ENCODE measurements at regions not wholly inside any gene's neighbourhood (a gene's known extent, or its start where the extent isn't known, plus 50 kb on each side); places are given as distances from the start of the nearest gene placed in this dataset.
"Not testable (repeated sequence)": the region's sequence is repeated elsewhere in the genome, so short reads cannot be mapped to it uniquely, and the experiment has no call there.

DNA sequence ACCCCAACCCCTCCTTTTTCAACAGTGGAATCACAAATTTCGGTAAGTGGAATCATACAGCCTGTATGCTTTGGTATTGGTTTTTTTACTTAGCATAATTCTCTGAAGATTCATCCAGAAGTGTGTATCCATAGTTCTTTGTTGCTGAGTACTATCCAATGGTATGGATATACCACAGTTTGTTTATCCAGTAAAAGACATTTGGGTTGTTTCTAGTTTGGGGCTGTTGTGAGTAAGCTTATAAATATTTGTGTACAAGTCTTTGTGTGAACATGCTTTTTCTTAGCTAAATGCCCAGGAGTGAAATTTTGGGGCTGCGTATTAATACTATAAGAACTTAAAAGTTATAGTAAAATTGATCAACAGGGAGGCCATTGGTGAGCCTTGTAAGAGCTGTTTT, 57.5 kb upstream of the GC start:
- DNase-seq = no peak

DNA sequence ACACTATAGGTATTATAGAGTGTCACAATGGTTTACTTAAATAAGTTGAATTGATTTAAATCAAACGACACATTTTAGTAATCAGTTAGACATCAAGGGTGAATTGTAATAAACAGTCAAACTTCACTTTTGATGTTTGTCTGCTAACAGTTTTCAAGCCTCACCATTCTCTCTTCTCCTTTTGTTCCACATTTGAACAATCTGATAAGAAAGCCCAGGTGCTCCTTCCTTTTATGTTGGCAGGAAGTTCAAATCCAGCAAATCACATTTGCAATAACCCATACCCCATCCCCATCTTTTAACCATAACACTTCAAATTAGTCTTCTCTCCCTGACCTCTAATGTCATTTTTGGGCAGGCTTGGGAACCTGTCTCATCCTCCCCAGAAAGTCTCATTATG, 63.4 kb upstream of the GC start:
- no peak for DNase-seq

GRCh38 chr4:71855944-71856343, 72.1 kb upstream of the GC start:
- no peak for DNase-seq

- no peak for DNase-seq
Measured at GRCh38 chr4:71857713-71858451, 74.0 kb upstream of the GC start.

- no peak for DNase-seq
Measured at GRCh38 chr4:71860643-71861042, 76.8 kb upstream of the GC start.

GRCh38 chr4:71862315-71862714, 78.4 kb upstream of the GC start:
- no peak for DNase-seq

- DNase-seq = no peak
Measured at GRCh38 chr4:71863457-71863856, 79.6 kb upstream of the GC start.

- no peak for DNase-seq
Measured at GRCh38 chr4:71864380-71864779, 80.5 kb upstream of the GC start.

DNA sequence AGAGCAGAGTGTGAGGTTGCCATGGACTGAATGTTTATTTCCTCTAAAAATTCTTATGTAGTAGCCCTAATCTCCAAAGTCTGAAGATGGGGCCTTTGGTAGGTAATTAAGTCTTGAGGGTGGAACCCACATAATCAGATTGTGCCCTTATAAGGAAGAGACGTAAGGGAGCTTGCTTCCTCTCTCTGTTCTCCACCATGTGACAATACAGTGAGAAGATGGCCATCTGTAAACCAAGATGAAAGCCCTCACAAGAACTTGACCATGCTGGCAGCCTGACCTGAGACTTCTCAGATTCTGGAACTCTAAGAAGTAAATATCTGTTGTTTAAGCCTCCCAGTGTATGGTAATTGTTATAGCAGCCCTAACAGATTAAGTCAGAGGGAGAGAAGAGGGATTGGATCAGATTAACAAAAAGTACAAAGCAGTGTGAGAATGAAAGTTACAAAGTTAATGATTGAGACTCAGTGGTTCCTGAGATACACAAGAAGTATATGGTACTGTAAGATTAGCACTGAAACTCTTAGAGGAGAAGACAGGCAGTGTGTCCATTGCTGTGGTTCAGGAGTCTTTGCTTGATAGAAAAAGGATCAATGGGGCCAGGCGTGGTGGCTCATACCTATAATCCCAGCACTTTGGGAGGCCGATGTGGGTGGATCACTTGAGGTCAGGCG, 82.5 kb upstream of the GC start:
- no peak for DNase-seq

GRCh38 chr4:71867598-71867997, 83.7 kb upstream of the GC start:
- DNase-seq = no peak

- no peak for DNase-seq
Measured at GRCh38 chr4:71870456-71870855, 86.6 kb upstream of the GC start.

- DNase-seq = no peak
Measured at GRCh38 chr4:71872221-71872620, 88.3 kb upstream of the GC start.

DNA sequence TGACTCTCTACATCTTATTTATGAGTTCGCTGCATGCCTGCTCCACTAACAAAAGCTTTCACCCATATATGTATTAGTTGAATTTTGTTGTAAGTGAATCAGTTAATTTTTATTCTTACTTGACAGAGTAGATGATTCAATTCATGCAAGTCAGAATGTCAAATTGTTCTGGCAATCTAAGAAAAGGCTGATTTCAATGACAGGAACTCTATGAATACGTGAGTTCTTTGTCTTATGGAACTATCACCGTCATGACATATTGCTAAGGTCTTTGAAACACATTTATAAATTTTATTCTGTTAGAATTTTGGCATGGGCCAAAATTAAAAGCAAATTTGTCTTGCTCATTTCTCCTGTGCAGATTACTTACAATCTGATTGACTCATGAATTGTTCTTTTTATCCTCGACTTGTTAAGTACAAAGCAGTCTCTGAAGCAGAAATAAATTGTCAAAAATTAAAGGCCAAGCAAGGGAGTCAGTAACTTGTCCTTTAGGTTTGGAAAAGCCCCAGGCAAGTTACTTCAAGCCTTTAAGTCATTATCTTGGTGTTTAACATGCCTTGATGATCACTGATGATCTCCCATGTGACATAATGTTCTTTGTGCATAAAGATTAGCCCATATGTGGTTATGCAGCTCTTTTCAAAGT, 89.0 kb upstream of the GC start:
- no peak for DNase-seq

DNA sequence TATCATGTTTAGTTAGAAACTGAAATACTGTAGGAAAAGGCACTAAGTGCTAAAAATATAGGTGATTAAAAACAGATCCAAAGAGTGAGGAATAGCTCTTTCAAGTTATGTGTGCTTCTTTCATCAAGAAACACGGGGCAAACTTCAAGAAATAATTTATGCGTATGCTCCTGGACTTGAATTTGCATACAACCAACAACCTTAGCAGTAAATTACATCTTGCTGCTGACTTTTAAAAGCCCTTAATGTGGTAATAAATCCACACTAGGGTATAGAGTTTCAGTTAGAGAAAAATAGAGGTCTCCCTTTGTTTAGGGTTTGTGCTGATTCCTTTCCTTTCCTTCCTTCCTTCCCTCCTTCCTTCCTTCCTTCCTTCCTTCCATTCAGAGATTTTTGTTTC, 94.5 kb upstream of the GC start:
- DNase-seq = no peak

GRCh38 chr4:71882113-71882841, 98.4 kb upstream of the GC start:
- DNase-seq = no peak

- DNase-seq = not testable (repeated sequence)
Measured at GRCh38 chr4:71900366-71900765, 116.5 kb upstream of the GC start.

DNA sequence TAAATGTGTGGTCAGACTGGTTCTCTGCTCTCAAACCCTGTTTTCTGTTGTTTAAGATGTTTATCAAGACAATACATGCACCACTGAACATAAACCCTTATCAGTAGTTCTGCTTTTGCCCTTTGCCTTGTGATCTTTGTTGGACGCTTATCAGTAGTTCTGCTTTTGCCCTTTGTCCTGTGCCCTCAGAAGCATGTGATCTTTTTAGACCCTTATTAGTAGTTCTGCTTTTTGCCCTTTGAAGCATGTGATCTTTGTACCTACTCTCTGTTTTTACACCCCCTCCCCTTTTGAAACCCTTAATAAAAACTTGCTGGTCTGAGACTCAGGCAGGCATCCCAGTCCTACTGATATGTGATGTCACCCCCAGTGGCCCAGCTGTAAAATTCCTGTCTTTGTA, 121.7 kb upstream of the GC start:
- DNase-seq = not testable (repeated sequence)

DNA sequence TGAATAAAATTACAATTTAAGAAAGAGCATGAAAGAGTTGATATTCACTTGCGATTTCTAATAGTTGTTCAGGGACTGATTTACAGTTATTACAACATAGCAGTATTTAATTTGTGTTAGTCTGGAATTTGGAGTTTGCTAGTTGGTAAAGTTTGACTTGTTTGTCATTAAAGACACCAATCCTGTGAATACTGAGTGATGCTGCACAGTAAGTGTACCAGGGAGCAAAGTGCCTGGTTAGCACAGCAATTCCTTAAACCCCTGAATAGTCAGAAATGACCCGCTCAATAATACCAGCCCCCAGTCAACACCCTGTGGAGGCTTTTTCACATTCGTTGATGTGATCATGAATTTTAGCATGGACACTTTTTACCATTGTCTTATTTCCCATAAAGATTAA, 122.2 kb upstream of the GC start:
- DNase-seq = no peak

DNA sequence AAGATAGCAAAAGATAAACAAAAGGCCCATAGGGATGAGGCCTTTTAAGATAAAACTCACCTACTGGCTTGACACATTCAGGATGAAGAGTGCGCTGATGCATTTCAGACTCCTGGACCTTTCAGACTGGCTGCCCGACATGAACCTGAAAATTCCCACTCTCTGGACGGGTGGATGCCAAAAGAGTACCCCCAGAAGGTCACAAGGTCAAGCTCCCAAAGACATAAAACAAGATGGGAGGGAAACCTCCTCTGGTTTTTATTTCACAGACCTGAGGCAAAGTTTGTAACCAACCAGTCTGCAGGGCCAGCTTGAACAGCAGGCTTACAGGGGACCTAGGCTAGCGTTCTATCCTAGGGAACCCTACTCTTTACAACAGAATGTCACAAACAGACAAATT, 123.2 kb upstream of the GC start:
- DNase-seq = no peak

DNA sequence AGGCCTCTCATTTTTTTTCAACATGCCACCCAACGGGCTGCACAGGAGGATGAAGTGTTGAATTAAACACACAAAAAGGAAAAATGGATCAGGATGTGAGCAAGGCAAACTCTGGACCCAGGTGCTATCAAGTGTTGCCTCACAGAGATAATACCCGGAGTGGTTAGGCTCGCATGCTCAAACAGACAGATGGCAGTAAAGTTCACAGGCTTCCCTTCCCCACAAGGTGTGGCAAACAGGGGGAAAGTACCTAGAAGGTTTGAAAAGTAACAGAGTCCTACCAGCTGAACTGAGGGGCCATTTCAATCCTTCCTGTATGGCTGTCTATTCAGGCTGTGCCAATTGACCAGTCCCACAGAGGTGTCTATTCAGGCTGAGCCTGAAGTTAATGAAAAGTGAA, 123.9 kb upstream of the GC start:
- DNase-seq = no peak

- no peak for DNase-seq
Measured at GRCh38 chr4:71913275-71913674, 118.5 kb upstream of the NPFFR2 start.

DNA sequence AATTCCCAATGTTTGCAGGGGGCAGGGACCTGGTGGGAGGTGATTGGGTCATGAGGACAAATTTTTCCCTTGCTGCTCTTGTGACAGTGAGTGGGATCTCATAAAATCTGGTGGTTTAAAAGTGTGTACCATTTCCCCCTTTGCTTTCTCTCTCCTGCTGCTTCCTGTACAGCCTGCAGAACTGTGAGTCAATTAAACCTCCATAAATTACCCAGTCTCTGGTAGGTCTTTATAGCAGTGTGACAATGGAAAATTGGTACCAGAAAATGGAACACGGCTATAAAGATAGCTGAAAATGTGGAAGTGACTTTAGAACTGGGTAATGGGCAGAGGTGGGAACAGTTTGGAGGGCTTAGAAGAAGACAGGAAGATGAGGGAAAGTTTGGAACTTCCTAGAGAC, 108.7 kb upstream of the NPFFR2 start:
- no peak for DNase-seq

DNA sequence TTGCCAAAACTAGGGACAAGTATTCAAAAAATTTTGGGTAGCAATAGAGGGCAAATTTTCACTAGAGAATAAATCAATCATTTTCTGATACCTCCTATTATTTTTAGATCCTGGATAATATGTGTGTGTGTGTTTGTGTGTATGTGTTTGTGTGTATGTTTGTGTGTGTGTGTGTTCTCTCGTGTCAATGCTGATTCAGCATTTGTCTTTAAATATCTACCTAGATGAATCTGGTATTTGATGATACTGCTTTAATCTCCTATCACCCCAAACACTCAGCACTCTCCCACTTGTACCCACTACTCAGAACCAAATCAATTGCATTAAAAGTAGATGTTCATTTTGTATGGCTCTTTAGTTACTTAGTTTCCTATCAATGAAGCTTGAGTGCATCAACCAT, 101.3 kb upstream of the NPFFR2 start:
- DNase-seq = no peak

DNA sequence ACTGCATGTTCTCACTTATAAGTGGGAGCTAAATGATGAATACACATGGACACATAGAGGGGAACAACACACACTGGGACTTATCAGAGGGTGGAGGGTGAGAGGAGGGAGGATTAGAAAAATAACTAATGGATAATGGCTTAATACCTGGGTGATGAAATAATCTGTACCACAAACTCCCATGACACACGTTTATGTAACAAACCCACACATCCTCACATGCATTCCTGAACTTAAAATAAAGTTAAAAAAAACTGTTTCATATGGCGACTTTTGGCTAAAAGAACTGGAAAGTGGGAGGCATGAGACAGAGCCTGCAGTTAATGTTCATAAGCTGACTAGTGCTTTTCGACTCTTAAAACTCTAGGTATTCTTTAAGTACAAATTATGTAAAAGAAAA, 98.9 kb upstream of the NPFFR2 start:
- DNase-seq = no peak

Measured in NCI-H446 treated with DMSO at 0.1 percent for 48 hours (cell line).